CD4-positive, alpha-beta T cell treated with Interleukin-6 at 100 ng/mL for 8 hours (primary cell): ENCODE measurements at regions not wholly inside any gene's neighbourhood (a gene's known extent, or its start where the extent isn't known, plus 50 kb on each side); places are given as distances from the start of the nearest gene placed in this dataset.
A peak's percentile ranks its signal among the peaks of the same experiment; 100 is the strongest.
"Not testable (repeated sequence)": the region's sequence is repeated elsewhere in the genome, so short reads cannot be mapped to it uniquely, and the experiment has no call there.

Experiments used
- DNase-seq: peaks from one replicate; pipeline ENCODE4 v3.0.0-alpha.2; 2020; ENCODE audit warnings: mixed read lengths, low spot score

- not testable (repeated sequence) for DNase-seq
Observed at GRCh38 chr7:106713452-106713851, 52.5 kb upstream of the CCDC71L start.

- DNase-seq: not testable (repeated sequence)
Observed at GRCh38 chr7:106714590-106715442, 53.9 kb upstream of the CCDC71L start.

- no peak for DNase-seq
Observed at GRCh38 chr7:106715730-106716129, 54.8 kb upstream of the CCDC71L start.

- DNase-seq: no peak
Observed at GRCh38 chr7:106717254-106717954, 56.4 kb upstream of the CCDC71L start.

GRCh38 chr7:106717955-106718871 is 57.3 kb upstream of the CCDC71L start:
- peak; percentile 77 for DNase-seq

GRCh38 chr7:106720641-106721040 is 59.7 kb upstream of the CCDC71L start:
- no peak for DNase-seq

- DNase-seq: no peak
Observed at GRCh38 chr7:106721816-106722785, 61.1 kb upstream of the CCDC71L start.

- DNase-seq: no peak
Observed at GRCh38 chr7:106723398-106723797, 62.4 kb upstream of the CCDC71L start.

- DNase-seq: no peak
Observed at GRCh38 chr7:106729720-106730385, 68.9 kb upstream of the CCDC71L start.

GRCh38 chr7:106731187-106731586 is 70.2 kb upstream of the CCDC71L start:
- DNase-seq: no peak

GRCh38 chr7:106731646-106732444 is 70.9 kb upstream of the CCDC71L start:
- no peak for DNase-seq

GRCh38 chr7:106735637-106736036 is 74.7 kb upstream of the CCDC71L start:
- DNase-seq: no peak

GRCh38 chr7:106736123-106736507 is 75.2 kb upstream of the CCDC71L start:
- DNase-seq: no peak

GRCh38 chr7:106736508-106737201 is 75.7 kb upstream of the CCDC71L start:
- peak; percentile 67 for DNase-seq

GRCh38 chr7:106737202-106737562 is 76.2 kb upstream of the CCDC71L start:
- DNase-seq: no peak

GRCh38 chr7:106740806-106741205 is 79.8 kb upstream of the CCDC71L start:
- DNase-seq: no peak

GRCh38 chr7:106744563-106745091 is 83.7 kb upstream of the CCDC71L start:
- no peak for DNase-seq

GRCh38 chr7:106747301-106747700 is 86.3 kb upstream of the CCDC71L start:
- DNase-seq: not testable (repeated sequence)

GRCh38 chr7:106747804-106748203 is 86.8 kb upstream of the CCDC71L start:
- DNase-seq: no peak
